ENCODE measurements at regions not wholly inside any gene's neighbourhood (a gene's known extent, or its start where the extent isn't known, plus 50 kb on each side); places are given as distances from the start of the nearest gene placed in this dataset.

GRCh38 chr2:16174693-16175045, 234.3 kb downstream of the MYCN start:
- TF ChIP-seq CTCF (IDR thresholded peaks at IDR 0.05) (no peak), POLR2A (IDR thresholded peaks at IDR 0.05) (no peak)
